SH-SY5Y (cell line): ENCODE measurements at regions not wholly inside any gene's neighbourhood (a gene's known extent, or its start where the extent isn't known, plus 50 kb on each side); places are given as distances from the start of the nearest gene placed in this dataset.

Experiments
- GATA2 ChIP-seq: IDR thresholded peaks from 2 replicates; pipeline ENCODE4 v1.6.1; 2011; ENCODE audit warnings: mild to moderate bottlenecking, low read depth, low read length
- GATA3 ChIP-seq: IDR thresholded peaks from 2 replicates; pipeline ENCODE4 v1.6.1; 2011; ENCODE audit warnings: low read depth, mild to moderate bottlenecking, low read length, moderate library complexity

- TF ChIP-seq GATA3, result no peak
- TF ChIP-seq GATA2, result no peak
Measured at GRCh38 chr11:70627219-70627618, 228.9 kb downstream of the CTTN start.
